ENCODE measurements at regions not wholly inside any gene's neighbourhood (a gene's known extent, or its start where the extent isn't known, plus 50 kb on each side); places are given as distances from the start of the nearest gene placed in this dataset.

GRCh38 chr13:103328899-103329298 is 262.7 kb upstream of the SLC10A2 start:
- ChIA-PET POLR2A (ENCODE audit: unreplicated experiment) (no interaction called here), CTCF (no interaction called here)
- Histone ChIP-seq H2AFZ (ENCODE audit: low read length) (no peak overlapping the region), H3K9me2 (replicated peaks; ENCODE audit: low read length) (no peaks in the 10 kb centered on the region), H3K9ac (ENCODE audit: low read length) (no peak overlapping the region), H4K20me1 (ENCODE audit: low read length) (no peaks in the 10 kb centered on the region), H3K4me3 (ENCODE audit: low read length) (no peak overlapping the region), H3K4me1 (ENCODE audit: insufficient read depth, low read length) (no peaks in the 10 kb centered on the region), H3K27ac (ENCODE audit: low read length) (no peak overlapping the region), H3K4me2 (ENCODE audit: low read length) (no peak overlapping the region), H3K9me3 (ENCODE audit: low read length) (no peaks in the 10 kb centered on the region), H3K79me2 (ENCODE audit: low read length) (no peaks in the 10 kb centered on the region), H3K27me3 (ENCODE audit: low read length) (no peaks in the 10 kb centered on the region), H3K36me3 (ENCODE audit: low read depth, low read length) (no peaks in the 10 kb centered on the region), H3F3A (ENCODE audit: low read length, unreplicated experiment) (no peaks in the 10 kb centered on the region)
- TF ChIP-seq EZH2phosphoT487 (IDR thresholded peaks at IDR 0.05; ENCODE audit: borderline replicate concordance, low read length) (no peak), EZH2 (IDR thresholded peaks at IDR 0.05; ENCODE audit: low read length, unreplicated experiment) (no peak)
- TF ChIP-seq, protein P1, sequence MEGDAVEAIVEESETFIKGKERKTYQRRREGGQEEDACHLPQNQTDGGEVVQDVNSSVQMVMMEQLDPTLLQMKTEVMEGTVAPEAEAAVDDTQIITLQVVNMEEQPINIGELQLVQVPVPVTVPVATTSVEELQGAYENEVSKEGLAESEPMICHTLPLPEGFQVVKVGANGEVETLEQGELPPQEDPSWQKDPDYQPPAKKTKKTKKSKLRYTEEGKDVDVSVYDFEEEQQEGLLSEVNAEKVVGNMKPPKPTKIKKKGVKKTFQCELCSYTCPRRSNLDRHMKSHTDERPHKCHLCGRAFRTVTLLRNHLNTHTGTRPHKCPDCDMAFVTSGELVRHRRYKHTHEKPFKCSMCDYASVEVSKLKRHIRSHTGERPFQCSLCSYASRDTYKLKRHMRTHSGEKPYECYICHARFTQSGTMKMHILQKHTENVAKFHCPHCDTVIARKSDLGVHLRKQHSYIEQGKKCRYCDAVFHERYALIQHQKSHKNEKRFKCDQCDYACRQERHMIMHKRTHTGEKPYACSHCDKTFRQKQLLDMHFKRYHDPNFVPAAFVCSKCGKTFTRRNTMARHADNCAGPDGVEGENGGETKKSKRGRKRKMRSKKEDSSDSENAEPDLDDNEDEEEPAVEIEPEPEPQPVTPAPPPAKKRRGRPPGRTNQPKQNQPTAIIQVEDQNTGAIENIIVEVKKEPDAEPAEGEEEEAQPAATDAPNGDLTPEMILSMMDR (conservative IDR thresholded peaks at IDR 0.05; ENCODE audit: low read depth, low read length) = no peak
- intact Hi-C loops (cut with micrococcal nuclease) = no loop called here
- DNase-seq (no peak), ATAC-seq (no peak)
- no TSS peak for BruUV-seq (replicated peaks)

GRCh38 chr13:103326326-103326725 is 260.1 kb upstream of the SLC10A2 start:
- no peak overlapping the region for H3K27ac ChIP-seq (ENCODE audit: low read length)
- ChIA-PET CTCF (no interaction called here), POLR2A (ENCODE audit: unreplicated experiment) (no interaction called here)
- H3K79me2 ChIP-seq (ENCODE audit: low read length) = no peaks in the 10 kb centered on the region
- H3F3A ChIP-seq (ENCODE audit: low read length, unreplicated experiment) = no peaks in the 10 kb centered on the region
- H3K9ac ChIP-seq (ENCODE audit: low read length) = no peak overlapping the region
- no peaks in the 10 kb centered on the region for H3K27me3 ChIP-seq (ENCODE audit: low read length)
- no peaks in the 10 kb centered on the region for H3K9me2 ChIP-seq (replicated peaks; ENCODE audit: low read length)
- no TSS peak for BruUV-seq (replicated peaks)
- H3K4me2 ChIP-seq (ENCODE audit: low read length) = no peak overlapping the region
- H3K36me3 ChIP-seq (ENCODE audit: low read depth, low read length) = no peaks in the 10 kb centered on the region
- no peak for ATAC-seq
- H3K4me3 ChIP-seq (ENCODE audit: low read length) = no peak overlapping the region
- TF ChIP-seq EZH2 (IDR thresholded peaks at IDR 0.05; ENCODE audit: low read length, unreplicated experiment) (no peak), EZH2phosphoT487 (IDR thresholded peaks at IDR 0.05; ENCODE audit: borderline replicate concordance, low read length) (no peak)
- TF ChIP-seq, protein P1 (conservative IDR thresholded peaks at IDR 0.05; ENCODE audit: low read depth, low read length) = no peak
- H3K9me3 ChIP-seq (ENCODE audit: low read length) = no peaks in the 10 kb centered on the region
- no peak overlapping the region for H2AFZ ChIP-seq (ENCODE audit: low read length)
- H3K4me1 ChIP-seq (ENCODE audit: insufficient read depth, low read length) = no peaks in the 10 kb centered on the region
- DNase-seq = no peak
- H4K20me1 ChIP-seq (ENCODE audit: low read length) = no peaks in the 10 kb centered on the region
- intact Hi-C loops (cut with micrococcal nuclease) = no loop called here

DNA sequence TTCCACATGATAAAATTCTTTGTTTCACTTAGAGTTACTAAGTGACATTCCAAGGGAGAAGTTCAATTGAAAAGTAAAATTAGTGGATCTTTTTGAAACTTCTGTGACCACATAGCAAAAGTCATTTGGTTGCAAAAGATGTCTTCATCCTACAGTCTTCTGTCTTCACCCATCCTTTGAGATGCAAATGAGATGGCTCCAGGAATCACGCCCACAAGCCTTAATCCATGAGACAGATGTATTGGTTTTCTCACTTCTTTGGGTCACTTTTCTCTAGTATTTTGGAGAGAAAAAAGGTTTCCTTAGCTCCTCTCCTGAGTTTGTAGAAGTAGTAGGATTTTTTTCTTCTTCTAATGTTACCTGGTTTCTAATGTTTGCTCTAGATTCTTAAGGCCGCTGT is 259.5 kb upstream of the SLC10A2 start:
- Histone ChIP-seq H3K4me3 (ENCODE audit: low read length) (no peak overlapping the region), H2AFZ (ENCODE audit: low read length) (no peak overlapping the region), H3K27me3 (ENCODE audit: low read length) (no peaks in the 10 kb centered on the region), H3K4me2 (ENCODE audit: low read length) (no peak overlapping the region), H3K4me1 (ENCODE audit: insufficient read depth, low read length) (no peaks in the 10 kb centered on the region), H3K9me2 (replicated peaks; ENCODE audit: low read length) (no peaks in the 10 kb centered on the region), H3F3A (ENCODE audit: low read length, unreplicated experiment) (no peaks in the 10 kb centered on the region), H3K9me3 (ENCODE audit: low read length) (no peaks in the 10 kb centered on the region), H3K27ac (ENCODE audit: low read length) (no peak overlapping the region), H3K9ac (ENCODE audit: low read length) (no peak overlapping the region), H3K79me2 (ENCODE audit: low read length) (no peaks in the 10 kb centered on the region), H3K36me3 (ENCODE audit: low read depth, low read length) (no peaks in the 10 kb centered on the region), H4K20me1 (ENCODE audit: low read length) (no peaks in the 10 kb centered on the region)
- POLR2A ChIA-PET (ENCODE audit: unreplicated experiment) = no interaction called here
- CTCF ChIA-PET = no interaction called here
- no TSS peak for BruUV-seq (replicated peaks)
- intact Hi-C loops (cut with micrococcal nuclease) = no loop called here
- ATAC-seq (no peak), DNase-seq (no peak)
- TF ChIP-seq, protein P1 (conservative IDR thresholded peaks at IDR 0.05; ENCODE audit: low read depth, low read length) = no peak
- TF ChIP-seq EZH2 (IDR thresholded peaks at IDR 0.05; ENCODE audit: low read length, unreplicated experiment) (no peak), EZH2phosphoT487 (IDR thresholded peaks at IDR 0.05; ENCODE audit: borderline replicate concordance, low read length) (no peak)
